GM12875 (cell line): ENCODE measurements at regions not wholly inside any gene's neighbourhood (a gene's known extent, or its start where the extent isn't known, plus 50 kb on each side); places are given as distances from the start of the nearest gene placed in this dataset.

ENCODE experiments used
- H3K4me3 ChIP-seq: one replicate; pipeline ENCODE4 v1.5.1; 2011; ENCODE audit warnings: low read depth, low read length, control low read depth
- TF ChIP-seq, protein P1 (sequence below): IDR thresholded peaks from 2 replicates; pipeline ENCODE4 v1.5.1; 2011; ENCODE audit warnings: low read depth, mild to moderate bottlenecking, control low read depth, inconsistent platforms, low read length, moderate library complexity, borderline replicate concordance; ENCODE audit not compliant: insufficient read depth

DNA sequence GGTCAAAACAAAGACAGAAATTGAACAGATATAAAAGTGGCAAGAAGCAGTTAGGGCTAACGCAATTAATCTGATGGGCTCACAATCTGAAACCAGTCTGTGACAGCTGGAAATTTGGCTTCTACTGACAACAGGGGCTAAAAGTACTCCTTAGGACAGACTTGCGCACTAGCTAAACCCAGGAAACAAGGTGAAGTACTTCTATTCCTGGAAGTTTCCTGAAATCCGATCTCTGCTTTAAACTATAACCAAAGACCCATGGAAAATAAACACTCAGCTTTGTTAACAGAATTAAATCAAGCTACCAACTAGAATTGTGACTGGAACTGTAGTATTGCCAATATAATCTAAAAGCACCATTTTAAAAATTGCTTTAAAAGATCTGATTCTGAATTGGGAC lies 520.2 kb upstream of the ZWINT start:
- TF ChIP-seq, protein P1, sequence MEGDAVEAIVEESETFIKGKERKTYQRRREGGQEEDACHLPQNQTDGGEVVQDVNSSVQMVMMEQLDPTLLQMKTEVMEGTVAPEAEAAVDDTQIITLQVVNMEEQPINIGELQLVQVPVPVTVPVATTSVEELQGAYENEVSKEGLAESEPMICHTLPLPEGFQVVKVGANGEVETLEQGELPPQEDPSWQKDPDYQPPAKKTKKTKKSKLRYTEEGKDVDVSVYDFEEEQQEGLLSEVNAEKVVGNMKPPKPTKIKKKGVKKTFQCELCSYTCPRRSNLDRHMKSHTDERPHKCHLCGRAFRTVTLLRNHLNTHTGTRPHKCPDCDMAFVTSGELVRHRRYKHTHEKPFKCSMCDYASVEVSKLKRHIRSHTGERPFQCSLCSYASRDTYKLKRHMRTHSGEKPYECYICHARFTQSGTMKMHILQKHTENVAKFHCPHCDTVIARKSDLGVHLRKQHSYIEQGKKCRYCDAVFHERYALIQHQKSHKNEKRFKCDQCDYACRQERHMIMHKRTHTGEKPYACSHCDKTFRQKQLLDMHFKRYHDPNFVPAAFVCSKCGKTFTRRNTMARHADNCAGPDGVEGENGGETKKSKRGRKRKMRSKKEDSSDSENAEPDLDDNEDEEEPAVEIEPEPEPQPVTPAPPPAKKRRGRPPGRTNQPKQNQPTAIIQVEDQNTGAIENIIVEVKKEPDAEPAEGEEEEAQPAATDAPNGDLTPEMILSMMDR, result no peak
- H3K4me3 ChIP-seq, result no peak overlapping the region

DNA sequence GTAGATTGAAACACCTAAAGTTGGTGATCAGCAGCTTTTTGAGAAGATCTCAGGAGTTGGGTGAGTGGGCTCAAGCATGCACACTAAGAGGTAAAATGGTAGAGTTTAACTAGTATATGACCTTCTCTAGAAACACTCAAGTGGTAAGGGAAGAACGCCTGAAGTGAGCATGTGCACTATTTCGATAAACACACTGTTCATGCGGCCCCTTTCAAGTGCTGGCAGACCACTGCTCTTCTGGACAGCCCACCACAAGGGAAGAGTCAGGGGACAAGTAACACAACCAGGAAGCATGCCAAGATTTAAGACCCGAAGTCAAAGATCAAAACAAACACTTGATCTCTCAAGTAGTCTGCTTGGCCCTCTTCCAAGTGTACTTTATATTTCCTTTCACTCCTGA lies 519.5 kb upstream of the ZWINT start:
- TF ChIP-seq, protein P1, result no peak
- H3K4me3 ChIP-seq, result no peak overlapping the region

DNA sequence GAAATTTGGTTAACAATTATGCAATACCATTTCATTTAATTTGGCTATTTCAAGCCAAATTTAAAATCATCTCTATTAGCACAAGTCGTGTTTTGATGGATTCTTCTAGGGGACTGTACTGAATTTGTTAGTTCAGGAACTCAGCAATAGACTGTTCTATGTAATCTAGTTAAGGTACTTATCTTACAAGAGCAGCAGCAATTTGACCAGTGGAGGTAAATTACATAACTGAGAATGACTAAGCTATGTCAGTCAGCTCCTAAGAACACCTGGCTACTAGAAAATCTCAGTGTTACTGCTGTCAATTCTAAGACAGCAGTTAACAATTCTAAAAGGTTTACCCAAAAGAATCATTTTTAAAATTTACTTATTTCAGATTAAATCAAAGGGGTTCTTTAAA lies 513.9 kb upstream of the ZWINT start:
- H3K4me3 ChIP-seq, result no peak overlapping the region
- TF ChIP-seq, protein P1, result no peak

DNA sequence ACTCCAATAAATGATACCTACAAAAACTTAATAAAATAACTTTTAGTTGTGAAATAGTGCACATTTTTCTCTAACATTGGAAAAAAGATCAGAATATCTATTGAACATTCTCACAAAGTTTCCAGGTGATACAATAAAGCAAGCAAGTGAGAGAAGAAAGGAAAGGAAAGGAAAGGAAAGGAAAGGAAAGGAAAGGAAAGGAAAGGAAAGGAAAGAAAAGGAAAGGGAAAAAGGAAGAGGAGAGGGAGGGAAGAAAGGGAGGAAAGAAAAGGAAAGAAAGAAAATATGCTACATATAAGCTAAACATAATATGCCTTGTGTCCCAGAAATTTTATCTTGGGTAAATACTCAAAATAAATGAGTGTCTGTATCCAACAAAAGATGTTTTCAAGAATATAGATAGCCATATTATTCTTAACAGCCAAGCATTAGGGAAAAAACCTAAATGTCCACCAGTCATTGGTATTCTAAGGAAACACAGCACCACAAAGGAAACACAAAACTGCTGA lies 510.2 kb upstream of the ZWINT start:
- TF ChIP-seq, protein P1, result no peak
- H3K4me3 ChIP-seq, result no peak overlapping the region

DNA sequence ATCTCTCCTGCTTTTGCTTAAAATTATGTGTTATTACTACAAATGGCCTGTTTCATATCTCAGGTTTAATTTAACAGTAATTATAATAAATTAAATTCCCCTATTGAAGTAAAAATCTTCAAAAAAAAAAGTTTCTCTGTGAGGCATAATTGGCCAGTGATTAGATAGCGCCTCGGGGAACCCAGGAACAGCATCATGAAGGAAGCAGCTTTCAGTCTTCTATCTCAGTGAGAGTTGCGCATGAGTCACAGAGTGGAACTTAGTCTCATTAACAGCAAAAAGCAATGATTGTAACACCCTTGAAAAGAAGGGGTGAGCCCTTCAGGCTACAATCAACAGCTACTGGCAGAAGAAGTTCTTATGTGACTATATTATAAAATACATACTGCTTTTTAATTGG lies 506.2 kb upstream of the ZWINT start:
- H3K4me3 ChIP-seq, result no peak overlapping the region

DNA sequence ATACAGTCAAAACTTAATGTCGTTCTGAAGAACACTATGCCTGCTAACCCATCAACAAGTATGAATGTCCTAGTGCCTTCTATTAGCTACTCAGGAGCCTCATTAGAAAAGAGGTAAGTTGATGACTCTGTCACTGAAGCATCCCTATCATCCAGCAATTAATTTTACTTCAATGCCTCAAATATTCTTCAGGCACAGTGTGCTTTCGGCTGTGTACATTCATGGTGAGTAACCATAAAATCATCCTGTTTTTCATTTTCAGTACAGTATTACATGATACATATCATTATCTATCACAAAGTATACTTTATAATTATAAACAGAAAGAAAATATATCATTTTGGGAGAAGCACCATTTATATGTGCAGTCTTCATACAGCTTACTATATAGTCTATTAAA lies 495.5 kb upstream of the ZWINT start:
- H3K4me3 ChIP-seq, result no peak overlapping the region
- TF ChIP-seq, protein P1, result no peak

More for the DNA sequence above, 506.2 kb upstream of the ZWINT start:
- TF ChIP-seq, protein P1, result no peak

DNA sequence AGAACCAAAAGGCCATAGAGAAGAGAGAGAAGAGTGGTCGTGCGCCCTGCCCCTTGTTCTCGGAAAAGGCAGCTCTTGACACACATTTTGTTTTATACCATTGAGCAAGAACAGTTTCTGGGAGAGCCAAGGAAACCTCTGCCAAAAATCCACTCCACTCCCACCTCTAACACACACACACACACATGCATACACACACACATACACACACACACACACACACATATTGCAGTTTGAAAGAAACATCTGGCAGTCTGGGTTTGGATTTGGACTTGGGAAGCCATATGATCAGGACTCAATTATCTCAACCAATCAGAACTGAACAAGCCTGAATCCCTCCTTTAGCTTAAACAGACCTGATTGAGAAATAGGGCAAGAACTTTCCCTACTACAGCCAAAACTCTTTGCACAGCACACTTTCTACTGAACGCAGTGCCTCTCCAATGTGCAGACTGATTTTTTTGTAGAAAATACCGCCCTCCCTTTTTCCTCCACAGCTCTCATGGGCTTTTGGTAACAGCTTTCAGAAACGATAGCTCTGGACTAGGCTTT lies 484.0 kb upstream of the ZWINT start:
- TF ChIP-seq, protein P1, result no peak
- no peak overlapping the region for H3K4me3 ChIP-seq
